ENCODE measurements at regions not wholly inside any gene's neighbourhood (a gene's known extent, or its start where the extent isn't known, plus 50 kb on each side); places are given as distances from the start of the nearest gene placed in this dataset.

DNA sequence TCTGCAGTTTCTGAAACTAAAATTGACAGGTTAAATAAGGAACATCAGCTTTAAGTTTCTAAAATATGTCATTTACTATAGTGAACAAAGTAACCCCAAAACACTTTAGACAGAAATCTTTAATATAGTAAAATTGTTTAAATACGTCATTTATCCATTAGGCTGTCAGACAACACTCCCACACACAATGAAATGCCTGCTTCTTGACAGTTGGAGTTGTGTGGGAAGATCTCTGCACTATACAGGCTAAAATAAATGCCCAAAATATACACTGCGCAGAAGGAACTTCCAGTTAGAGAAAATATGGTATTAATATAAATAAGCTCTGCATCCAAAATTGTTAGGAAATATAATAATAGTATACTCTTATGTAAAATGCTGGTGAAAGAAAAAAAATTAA lies 794.4 kb downstream of the CDH18 start:
- H3K14ac ChIP-seq (replicated peaks; ENCODE audit: low read depth, low read length) = no peak overlapping the region
- no peak overlapping the region for H3K23ac ChIP-seq (ENCODE audit: low read depth, low read length)
- ChIA-PET POLR2A (ENCODE audit: unreplicated experiment) (no interaction called here), CTCF (no interaction called here)
- 0 out of 2 replicates have a peak, but pooled peaks cover 2% of the 10 kb centered on the region for H3K9me3 ChIP-seq (ENCODE audit: control insufficient read depth, insufficient read depth, low read length)
- dilution Hi-C loops (cut with HindIII; ENCODE audit: low sequenced_read_pairs, unreplicated experiment) = no loop called here
- in situ Hi-C loops (cut with MboI; ENCODE audit: low sequenced_read_pairs) = no loop called here
- no peak overlapping the region for H4K91ac ChIP-seq (ENCODE audit: insufficient read depth, low read depth, low read length)
- no peak overlapping the region for H3K4me2 ChIP-seq (ENCODE audit: low read depth, low read length)
- no peak overlapping the region for H2BK20ac ChIP-seq (ENCODE audit: low read depth, low read length)
- intact Hi-C loops (cut with micrococcal nuclease) = no loop called here
- no peak overlapping the region for H4K8ac ChIP-seq (ENCODE audit: low read depth in 2 of 2, low read length in 2 of 2)
- H3K27me3 ChIP-seq (ENCODE audit: control insufficient read depth, insufficient read depth, low read length) = no peaks in the 10 kb centered on the region
- H3K4me3 ChIP-seq (ENCODE audit: insufficient read depth, low read depth, low read length) = no peak overlapping the region
- H2AK5ac ChIP-seq (ENCODE audit: low read depth, low read length) = no peak overlapping the region
- H2BK5ac ChIP-seq (ENCODE audit: low read depth, low read length, poor library complexity, severe bottlenecking) = no peak overlapping the region
- ATAC-seq (ENCODE audit: low read depth) (no peak), DNase-seq (no peak)
- no peak overlapping the region for H4K5ac ChIP-seq (ENCODE audit: low read depth, low read length)
- H2BK15ac ChIP-seq (ENCODE audit: low read depth, low read length) = no peak overlapping the region
- no peak overlapping the region for H3K9ac ChIP-seq (ENCODE audit: low read depth, low read length)
- WGBS, 2 experiments (ENCODE audit: extremely low coverage in 2 of 2, insufficient read length in 1 of 2) = no CpG with 5 or more reads among the region's 2 CpGs
- H3K9me1 ChIP-seq (ENCODE audit: insufficient read depth, low read length) = no peaks in the 10 kb centered on the region
- H3K79me1 ChIP-seq (ENCODE audit: low read depth in 1 of 2, low read length in 2 of 2) = no peaks in the 10 kb centered on the region
- no peak overlapping the region for H3K4ac ChIP-seq (ENCODE audit: low read depth, low read length)
- no TSS peak for BruUV-seq (replicated peaks)
- H2AK9ac ChIP-seq (replicated peaks; ENCODE audit: low read depth, low read length, poor library complexity) = no peak overlapping the region
- no peak overlapping the region for H3K27ac ChIP-seq (ENCODE audit: insufficient read depth, low read length)
- no peaks in the 10 kb centered on the region for H3K36me3 ChIP-seq (ENCODE audit: control insufficient read depth, insufficient read depth, low read length)
- TF ChIP-seq FOS (IDR thresholded peaks at IDR 0.05; ENCODE audit: low read depth, low read length) (no peak), RAD21 (IDR thresholded peaks at IDR 0.05; ENCODE audit: low read length) (no peak), SMC3 (IDR thresholded peaks at IDR 0.05; ENCODE audit: low read depth, low read length) (no peak), POLR2A (IDR thresholded peaks at IDR 0.05; ENCODE audit: low read depth, low read length) (no peak), MAFK (IDR thresholded peaks at IDR 0.05; ENCODE audit: low read depth, low read length) (no peak), CHD1 (IDR thresholded peaks at IDR 0.05; ENCODE audit: low read depth, low read length) (no peak), RFX5 (IDR thresholded peaks at IDR 0.05; ENCODE audit: low read depth, low read length) (no peak)
- TF ChIP-seq, protein P1, sequence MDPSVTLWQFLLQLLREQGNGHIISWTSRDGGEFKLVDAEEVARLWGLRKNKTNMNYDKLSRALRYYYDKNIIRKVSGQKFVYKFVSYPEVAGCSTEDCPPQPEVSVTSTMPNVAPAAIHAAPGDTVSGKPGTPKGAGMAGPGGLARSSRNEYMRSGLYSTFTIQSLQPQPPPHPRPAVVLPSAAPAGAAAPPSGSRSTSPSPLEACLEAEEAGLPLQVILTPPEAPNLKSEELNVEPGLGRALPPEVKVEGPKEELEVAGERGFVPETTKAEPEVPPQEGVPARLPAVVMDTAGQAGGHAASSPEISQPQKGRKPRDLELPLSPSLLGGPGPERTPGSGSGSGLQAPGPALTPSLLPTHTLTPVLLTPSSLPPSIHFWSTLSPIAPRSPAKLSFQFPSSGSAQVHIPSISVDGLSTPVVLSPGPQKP (IDR thresholded peaks at IDR 0.05; ENCODE audit: borderline replicate concordance, low read depth, low read length) = no peak
- no peak overlapping the region for H3K56ac ChIP-seq (ENCODE audit: extremely low read depth, insufficient read depth, low read length)
- H2AFZ ChIP-seq (replicated peaks; ENCODE audit: low read length, poor library complexity) = no peak overlapping the region
- H2BK120ac ChIP-seq (ENCODE audit: low read depth, low read length) = no peak overlapping the region
- no peaks in the 10 kb centered on the region for H4K20me1 ChIP-seq (ENCODE audit: insufficient read depth, low read length)
- no peak overlapping the region for H3K18ac ChIP-seq (ENCODE audit: low read depth, low read length)
- no peaks in the 10 kb centered on the region for H3K4me1 ChIP-seq (ENCODE audit: control insufficient read depth, insufficient read depth, low read length)

Data from IMR-90 (cell line).